H1 (cell line): ENCODE measurements at regions not wholly inside any gene's neighbourhood (a gene's known extent, or its start where the extent isn't known, plus 50 kb on each side); places are given as distances from the start of the nearest gene placed in this dataset.
"Not testable (repeated sequence)": the region's sequence is repeated elsewhere in the genome, so short reads cannot be mapped to it uniquely, and the experiment has no call there.

Experiments used
- CTCF ChIA-PET: fragments of 300-600 bp; sonication (Branson Sonifier 250); formaldehyde crosslinking; loops from one replicate; lab custom pipeline; 2021; ENCODE audit not compliant: partially characterized antibody; lab: Charles Lee
- POLR2A ChIA-PET: fragments of 300-600 bp; sonication (Branson Sonifier 250); formaldehyde crosslinking; loops from one replicate; lab custom pipeline; 2021; ENCODE audit warnings: inconsistent platforms; ENCODE audit not compliant: partially characterized antibody; lab: Charles Lee
- DNase-seq, 2 experiments: peaks; one replicate each; pipeline versions ENCODE4 v3.0.0 to v3.0.0-alpha.2; 2010 to 2022; ENCODE audit warnings: low spot score in 2 of 2, low read depth in 1 of 2, mixed read lengths in 1 of 2
- FAIRE-seq: peaks from 2 replicates; lab custom pipeline; 2011; peaks lifted over from hg19 to GRCh38; lab: Jason Lieb, UNC
- H2AFZ ChIP-seq: 2 replicates; pipeline ENCODE4 v1.8.1; 2012; ENCODE audit warnings: low read length, inconsistent platforms
- H2AK5ac ChIP-seq: 2 replicates; pipeline ENCODE4 v1.6.1; 2013; ENCODE audit warnings: low read depth, low read length
- H2BK120ac ChIP-seq: replicated peaks from 2 replicates; pipeline ENCODE3; 2013; ENCODE audit warnings: low read depth, low read length, inconsistent platforms
- H2BK12ac ChIP-seq: 2 replicates; pipeline ENCODE4 v1.6.1; 2013; ENCODE audit warnings: low read depth, low read length
- H2BK15ac ChIP-seq: 2 replicates; pipeline ENCODE4 v1.6.1; 2013; ENCODE audit warnings: low read length
- H2BK20ac ChIP-seq: 2 replicates; pipeline ENCODE4 v1.6.1; 2013; ENCODE audit warnings: low read length
- H2BK5ac ChIP-seq: 2 replicates; pipeline ENCODE4 v1.6.1; 2013; ENCODE audit warnings: low read depth, low read length
- H3K14ac ChIP-seq: 2 replicates; pipeline ENCODE4 v1.6.1; 2013; ENCODE audit warnings: inconsistent platforms; ENCODE audit not compliant: insufficient read length
- H3K18ac ChIP-seq: 2 replicates; pipeline ENCODE4 v1.6.1; 2013; ENCODE audit warnings: low read length; ENCODE audit errors: extremely low read depth
- H3K23ac ChIP-seq: 2 replicates; pipeline ENCODE4 v1.6.1; 2013; ENCODE audit warnings: inconsistent platforms; ENCODE audit not compliant: insufficient read length
- H3K23me2 ChIP-seq: 2 replicates; pipeline ENCODE4 v1.6.1; 2013; ENCODE audit warnings: low read depth, low read length
- H3K27ac ChIP-seq: 2 replicates; pipeline ENCODE4 v1.6.1; 2011; ENCODE audit warnings: low read depth, low read length, inconsistent platforms
- H3K27me3 ChIP-seq, 4 experiments: replicated peaks in 1 of 4; 1 replicate in 1 of 4; 2 replicates in 3 of 4; pipeline versions ENCODE4 v1.6.1 to v1.8.1; 2011 to 2013; ENCODE audit warnings: low read length in 3 of 4, mild to moderate bottlenecking in 3 of 4, inconsistent platforms in 2 of 4, mixed read lengths in 2 of 4, moderate library complexity in 1 of 4; ENCODE audit not compliant: control insufficient read depth in 3 of 4, insufficient read depth in 3 of 4; ENCODE audit errors: extremely low read depth in 1 of 4
- H3K36me3 ChIP-seq, 4 experiments: 2 replicates each; pipeline versions ENCODE4 v1.6.1 to v1.8.1; 2011 to 2013; ENCODE audit warnings: mild to moderate bottlenecking in 4 of 4, low read length in 3 of 4, moderate library complexity in 2 of 4, control low read depth in 1 of 4, inconsistent platforms in 1 of 4; ENCODE audit not compliant: insufficient read depth in 4 of 4, control insufficient read depth in 2 of 4
- H3K4ac ChIP-seq: replicated peaks from 2 replicates; pipeline ENCODE3; 2013; ENCODE audit warnings: low read length, low read depth, mixed read lengths, inconsistent platforms; ENCODE audit not compliant: insufficient read length
- H3K4me1 ChIP-seq, 4 experiments: replicated peaks in 1 of 4; 1 replicate in 1 of 4; 2 replicates in 3 of 4; pipeline versions ENCODE4 v1.6.1 to v1.8.1; 2011 to 2013; ENCODE audit warnings: low read length in 3 of 4, inconsistent platforms in 2 of 4, mixed read lengths in 1 of 4; ENCODE audit not compliant: insufficient read depth in 4 of 4, control insufficient read depth in 3 of 4
- H3K4me2 ChIP-seq, 2 experiments: 2 replicates each; pipeline versions ENCODE4 v1.6.1 to v1.8.1; 2011 to 2013; ENCODE audit warnings: low read depth in 2 of 2, low read length in 2 of 2, control low read depth in 1 of 2, inconsistent platforms in 1 of 2, mild to moderate bottlenecking in 1 of 2; ENCODE audit not compliant: insufficient read depth in 1 of 2
- H3K4me3 ChIP-seq, 4 experiments: fragments of 200-600, 300-600 bp in 1 of 4; sonication (generic), shearing (Covaris generic), sonication (Bioruptor Twin) in 1 of 4; 2 replicates each; pipeline versions ENCODE4 v1.5.1 to v1.8.1; 2011 to 2016; ENCODE audit warnings: low read length in 4 of 4, low read depth in 3 of 4, control low read depth in 2 of 4, inconsistent platforms in 2 of 4, mild to moderate bottlenecking in 2 of 4, mixed read lengths in 1 of 4, moderate library complexity in 1 of 4; ENCODE audit not compliant: insufficient read depth in 2 of 4; ENCODE audit errors: extremely low read depth in 1 of 4
- H3K56ac ChIP-seq: replicated peaks from 2 replicates; pipeline ENCODE3; 2013; ENCODE audit warnings: low read depth, mild to moderate bottlenecking, mixed read lengths, low read length, inconsistent platforms; ENCODE audit not compliant: insufficient read length
- H3K79me1 ChIP-seq: 2 replicates; pipeline ENCODE4 v1.6.1; 2013; ENCODE audit warnings: low read depth, low read length, control low read depth
- H3K79me2 ChIP-seq, 2 experiments: 2 replicates each; pipeline versions ENCODE4 v1.6.1 to v1.8.1; 2012 to 2013; ENCODE audit warnings: low read length in 2 of 2, mild to moderate bottlenecking in 2 of 2, inconsistent platforms in 1 of 2; ENCODE audit not compliant: insufficient read depth in 2 of 2, control insufficient read depth in 1 of 2
- H3K9ac ChIP-seq, 4 experiments: replicated peaks in 1 of 4; 1 replicate in 1 of 4; 2 replicates in 3 of 4; pipeline versions ENCODE4 v1.6.1 to v1.8.1; 2011 to 2013; ENCODE audit warnings: low read depth in 3 of 4, low read length in 3 of 4, control low read depth in 2 of 4, mild to moderate bottlenecking in 2 of 4, moderate library complexity in 2 of 4, inconsistent platforms in 1 of 4; ENCODE audit errors: extremely low read depth in 1 of 4
- H3K9me3 ChIP-seq, 2 experiments: 2 replicates each; pipeline versions ENCODE4 v1.6.1 to v1.8.1; 2012 to 2013; ENCODE audit warnings: mild to moderate bottlenecking in 2 of 2, moderate library complexity in 2 of 2, control low read depth in 1 of 2, inconsistent platforms in 1 of 2, low read depth in 1 of 2, low read length in 1 of 2, mixed read lengths in 1 of 2; ENCODE audit not compliant: insufficient read depth in 2 of 2
- H4K20me1 ChIP-seq, 2 experiments: replicated peaks in 1 of 2; 2 replicates each; pipeline versions ENCODE3 to v1.8.1; 2011 to 2013; ENCODE audit warnings: inconsistent platforms in 2 of 2, low read length in 2 of 2, mild to moderate bottlenecking in 1 of 2; ENCODE audit not compliant: insufficient read depth in 2 of 2, control insufficient read depth in 1 of 2
- H4K5ac ChIP-seq: 2 replicates; pipeline ENCODE4 v1.6.1; 2013; ENCODE audit warnings: low read length, low read depth, mixed read lengths, inconsistent platforms; ENCODE audit not compliant: insufficient read length
- H4K8ac ChIP-seq: 2 replicates; pipeline ENCODE4 v1.8.0; 2013; ENCODE audit warnings: mild to moderate bottlenecking, moderate library complexity, low read length, inconsistent platforms; ENCODE audit not compliant: insufficient read depth; ENCODE audit errors: extremely low read depth
- H4K91ac ChIP-seq: replicated peaks from 2 replicates; pipeline ENCODE3; 2013; ENCODE audit warnings: low read length, mixed read lengths, inconsistent platforms; ENCODE audit not compliant: insufficient read length
- WGBS, 2 experiments: shearing (Covaris generic) in 1 of 2; methylation state at CpG; one replicate each; pipeline versions ENCODE4 v1.1.6 to v1.1.7; 2013 to 2015; ENCODE audit warnings: low lambda C conversion rate in 2 of 2, mixed read lengths in 2 of 2, inconsistent platforms in 1 of 2, low coverage in 1 of 2, missing lambda C conversion rate in 1 of 2; ENCODE audit not compliant: insufficient replicate concordance in 2 of 2, insufficient coverage in 1 of 2, insufficient read length in 1 of 2; ENCODE audit errors: extremely low coverage in 1 of 2, missing lambda C conversion rate in 1 of 2; 5-methylcytosine and 5-hydroxymethylcytosine counted together

GRCh38 chr20:30631261-30631789 lies 626.1 kb upstream of the DEFB115 start:
- H4K20me1 ChIP-seq, H3K27me3 ChIP-seq, H3K56ac ChIP-seq, H3K4ac ChIP-seq, H3K79me1 ChIP-seq, H3K23ac ChIP-seq, H2AK5ac ChIP-seq, H3K27ac ChIP-seq, POLR2A ChIA-PET, H3K36me3 ChIP-seq, H2BK20ac ChIP-seq, H3K18ac ChIP-seq, CTCF ChIA-PET, FAIRE-seq, H3K4me2 ChIP-seq, H4K91ac ChIP-seq, H2BK5ac ChIP-seq, H3K79me2 ChIP-seq, H2AFZ ChIP-seq, DNase-seq, H3K14ac ChIP-seq, H4K8ac ChIP-seq, H3K23me2 ChIP-seq, H3K4me1 ChIP-seq, H4K5ac ChIP-seq, H3K4me3 ChIP-seq, H3K9ac ChIP-seq, H2BK12ac ChIP-seq, H2BK120ac ChIP-seq, H2BK15ac ChIP-seq: not testable (repeated sequence)
- WGBS, 2 experiments: 45% methylated on average over 3 of the region's 4 CpGs; no CpG with 5 or more reads in 1 of the 2 experiments
- H3K9me3 ChIP-seq: peaks cover 55 to 97% of the 10 kb centered on the region in 2 experiments; a peak in 3 of 4 replicates

GRCh38 chr20:30632773-30633172 lies 624.7 kb upstream of the DEFB115 start:
- H2AFZ ChIP-seq, H2BK15ac ChIP-seq, H3K4ac ChIP-seq, DNase-seq, H4K20me1 ChIP-seq, POLR2A ChIA-PET, H3K4me1 ChIP-seq, H2BK120ac ChIP-seq, H4K5ac ChIP-seq, H3K27me3 ChIP-seq, H2BK12ac ChIP-seq, H3K56ac ChIP-seq, H3K9ac ChIP-seq, H3K27ac ChIP-seq, H3K14ac ChIP-seq, CTCF ChIA-PET, H3K36me3 ChIP-seq, H3K4me3 ChIP-seq, H3K23ac ChIP-seq, H4K91ac ChIP-seq, H4K8ac ChIP-seq, H2AK5ac ChIP-seq, H2BK20ac ChIP-seq, H2BK5ac ChIP-seq, H3K4me2 ChIP-seq, H3K79me1 ChIP-seq, H3K18ac ChIP-seq, H3K23me2 ChIP-seq, H3K79me2 ChIP-seq, FAIRE-seq: not testable (repeated sequence)
- peaks cover 51 to 97% of the 10 kb centered on the region in 2 experiments for H3K9me3 ChIP-seq
- 50% methylated on average over 1 of the region's 1 CpG; no CpG with 5 or more reads in 1 of the 2 experiments for WGBS, 2 experiments
